HUES64 (cell line): ENCODE measurements at regions not wholly inside any gene's neighbourhood (a gene's known extent, or its start where the extent isn't known, plus 50 kb on each side); places are given as distances from the start of the nearest gene placed in this dataset.
"Not testable (repeated sequence)": the region's sequence is repeated elsewhere in the genome, so short reads cannot be mapped to it uniquely, and the experiment has no call there.

Source experiments
- H3K27ac ChIP-seq: 2 replicates; pipeline ENCODE4 v1.7.0; 2013; ENCODE audit warnings: low read depth, low read length, inconsistent platforms
- H3K27me3 ChIP-seq: 2 replicates; pipeline ENCODE4 v1.6.1; 2013; ENCODE audit warnings: mild to moderate bottlenecking, low read length; ENCODE audit not compliant: insufficient read depth
- H3K36me3 ChIP-seq: 2 replicates; pipeline ENCODE4 v1.6.1; 2013; ENCODE audit warnings: mild to moderate bottlenecking, low read length; ENCODE audit not compliant: insufficient read depth
- H3K4me1 ChIP-seq: 2 replicates; pipeline ENCODE4 v1.6.1; 2013; ENCODE audit warnings: mild to moderate bottlenecking, low read length, moderate library complexity; ENCODE audit not compliant: insufficient read depth
- H3K4me3 ChIP-seq: 2 replicates; pipeline ENCODE4 v1.5.1; 2013; ENCODE audit warnings: mild to moderate bottlenecking, low read length, moderate library complexity
- H3K9ac ChIP-seq: 2 replicates; pipeline ENCODE4 v1.6.1; 2013; ENCODE audit warnings: mild to moderate bottlenecking, low read depth, low read length
- H3K9me3 ChIP-seq: 2 replicates; pipeline ENCODE4 v1.6.1; 2013; ENCODE audit warnings: low read depth, low read length; ENCODE audit not compliant: insufficient read depth
- WGBS: fragments of 150-250, 120-280 bp; methylation state at CpG from one replicate; pipeline ENCODE4 v1.1.7; 2013; ENCODE audit warnings: missing lambda C conversion rate; 5-methylcytosine and 5-hydroxymethylcytosine counted together

GRCh38 chr2:111294699-111295098, 174.0 kb downstream of the BCL2L11 start:
- H3K9me3 ChIP-seq, H3K27ac ChIP-seq, H3K4me3 ChIP-seq, H3K9ac ChIP-seq, H3K27me3 ChIP-seq, H3K36me3 ChIP-seq, H3K4me1 ChIP-seq: not testable (repeated sequence)
- WGBS, result no CpG with 5 or more reads among the region's 7 CpGs

GRCh38 chr2:111296122-111296804, 175.5 kb downstream of the BCL2L11 start:
- H3K27me3 ChIP-seq, H3K36me3 ChIP-seq, H3K4me1 ChIP-seq, H3K9me3 ChIP-seq, H3K4me3 ChIP-seq, H3K27ac ChIP-seq, H3K9ac ChIP-seq: not testable (repeated sequence)
- WGBS, result 100% methylated on average over 1 of the region's 6 CpGs

GRCh38 chr2:111297128-111297527, 176.4 kb downstream of the BCL2L11 start:
- H3K9ac ChIP-seq, H3K4me3 ChIP-seq, H3K27me3 ChIP-seq, H3K9me3 ChIP-seq, H3K4me1 ChIP-seq, H3K27ac ChIP-seq, H3K36me3 ChIP-seq: not testable (repeated sequence)

- not testable (repeated sequence) for H3K4me3 ChIP-seq, H3K4me1 ChIP-seq, H3K9me3 ChIP-seq, H3K9ac ChIP-seq, H3K27me3 ChIP-seq, H3K27ac ChIP-seq, H3K36me3 ChIP-seq
- WGBS, result 97% methylated on average over 2 of the region's 3 CpGs
These were observed 178.2 kb downstream of the BCL2L11 start for GRCh38 chr2:111298927-111299326.

GRCh38 chr2:111299635-111300034, 178.9 kb downstream of the BCL2L11 start:
- H3K4me1 ChIP-seq, H3K9ac ChIP-seq, H3K27ac ChIP-seq, H3K4me3 ChIP-seq, H3K36me3 ChIP-seq, H3K9me3 ChIP-seq, H3K27me3 ChIP-seq: not testable (repeated sequence)
- WGBS, result no CpG with 5 or more reads among the region's 2 CpGs

- H3K4me1 ChIP-seq, H3K9me3 ChIP-seq, H3K36me3 ChIP-seq, H3K27ac ChIP-seq, H3K9ac ChIP-seq, H3K4me3 ChIP-seq, H3K27me3 ChIP-seq: not testable (repeated sequence)
- no CpG with 5 or more reads among the region's 3 CpGs for WGBS
These were observed 181.0 kb downstream of the BCL2L11 start for GRCh38 chr2:111301677-111302076.

- not testable (repeated sequence) for H3K9me3 ChIP-seq, H3K9ac ChIP-seq, H3K27me3 ChIP-seq, H3K27ac ChIP-seq, H3K36me3 ChIP-seq, H3K4me1 ChIP-seq, H3K4me3 ChIP-seq
- WGBS, result 93% methylated on average over 2 of the region's 7 CpGs
These were observed 181.9 kb downstream of the BCL2L11 start for GRCh38 chr2:111302397-111303218.

- H3K4me3 ChIP-seq, H3K9me3 ChIP-seq, H3K36me3 ChIP-seq, H3K9ac ChIP-seq, H3K27me3 ChIP-seq, H3K27ac ChIP-seq, H3K4me1 ChIP-seq: not testable (repeated sequence)
- 94% methylated on average over 3 of the region's 3 CpGs for WGBS
These were observed 186.6 kb downstream of the BCL2L11 start for GRCh38 chr2:111307302-111307701.

- WGBS, result 96% methylated on average over 3 of the region's 6 CpGs
- not testable (repeated sequence) for H3K9me3 ChIP-seq, H3K27me3 ChIP-seq, H3K36me3 ChIP-seq, H3K4me1 ChIP-seq, H3K9ac ChIP-seq, H3K4me3 ChIP-seq, H3K27ac ChIP-seq
These were observed 188.7 kb downstream of the BCL2L11 start for GRCh38 chr2:111309231-111310075.

GRCh38 chr2:111310395-111310794, 189.7 kb downstream of the BCL2L11 start:
- not testable (repeated sequence) for H3K27ac ChIP-seq, H3K9me3 ChIP-seq, H3K36me3 ChIP-seq, H3K27me3 ChIP-seq, H3K4me1 ChIP-seq, H3K9ac ChIP-seq, H3K4me3 ChIP-seq
- WGBS, result 76% methylated on average over 3 of the region's 8 CpGs

- H3K9ac ChIP-seq, H3K9me3 ChIP-seq, H3K27me3 ChIP-seq, H3K36me3 ChIP-seq, H3K4me3 ChIP-seq, H3K27ac ChIP-seq, H3K4me1 ChIP-seq: not testable (repeated sequence)
- WGBS, result no CpG with 5 or more reads among the region's 6 CpGs
These were observed 190.9 kb downstream of the BCL2L11 start for GRCh38 chr2:111311568-111311967.
